ENCODE measurements at regions not wholly inside any gene's neighbourhood (a gene's known extent, or its start where the extent isn't known, plus 50 kb on each side); places are given as distances from the start of the nearest gene placed in this dataset.

DNA sequence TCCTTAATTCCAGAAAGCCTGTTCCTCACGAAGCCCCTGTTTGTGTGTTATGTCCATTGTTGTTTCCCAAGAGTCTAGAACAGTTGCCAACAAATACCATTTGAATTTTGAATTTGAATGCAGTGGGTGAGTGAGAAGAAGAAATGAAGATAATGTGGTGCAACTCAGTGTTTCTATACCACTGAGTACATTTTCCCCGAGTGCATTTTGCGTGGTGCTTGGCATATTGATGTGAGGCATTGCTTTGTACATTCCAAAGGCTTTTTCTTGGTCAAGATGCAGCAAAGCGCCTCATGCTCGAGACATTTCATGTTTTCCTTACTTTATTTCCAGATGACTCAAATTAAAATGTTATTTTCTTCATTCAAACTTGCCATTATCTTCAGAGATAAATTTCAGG, 253.1 kb upstream of the RPS6KA3 start:
- DNase-seq (ENCODE audit: low read depth), result no peak

DNA sequence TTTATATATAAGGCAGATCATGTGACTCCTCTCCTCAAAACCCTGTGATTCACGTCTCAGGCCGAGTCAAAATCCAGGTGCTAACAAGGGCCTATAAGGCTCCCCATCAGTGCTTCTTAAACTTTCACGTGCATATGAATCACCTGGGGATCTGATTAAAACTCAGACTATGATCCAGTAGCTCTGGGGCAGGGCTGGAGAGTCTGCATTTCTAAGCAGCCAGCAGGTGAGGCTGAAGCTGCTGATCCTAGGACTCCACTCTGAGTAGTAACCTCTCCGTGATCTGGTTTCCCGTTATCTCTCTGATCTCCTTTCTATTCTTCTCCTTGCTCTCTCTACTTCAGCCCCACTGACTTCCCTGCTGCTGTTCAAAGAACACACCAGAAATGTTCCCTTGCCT, 252.4 kb upstream of the RPS6KA3 start:
- DNase-seq (ENCODE audit: low read depth), result no peak

DNA sequence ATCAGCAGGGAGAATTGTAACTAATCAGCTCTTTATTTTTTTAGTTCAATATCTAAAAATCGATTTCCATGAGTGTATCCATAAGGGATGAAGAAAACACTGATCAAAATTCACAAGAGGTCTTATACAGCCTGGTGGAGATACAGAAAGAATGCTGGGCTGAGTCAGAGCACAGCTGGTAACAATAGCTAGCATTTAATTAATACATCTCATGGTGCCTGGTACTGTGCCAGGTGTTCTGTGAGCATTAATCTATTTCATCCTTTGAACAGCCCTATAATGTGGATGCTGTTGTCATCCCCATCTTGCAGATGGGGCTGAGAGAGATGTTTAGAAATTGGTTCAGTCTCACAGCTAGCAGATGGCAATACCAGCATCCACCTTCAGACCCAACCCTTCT, 250.9 kb upstream of the RPS6KA3 start:
- DNase-seq (ENCODE audit: low read depth), result no peak

DNA sequence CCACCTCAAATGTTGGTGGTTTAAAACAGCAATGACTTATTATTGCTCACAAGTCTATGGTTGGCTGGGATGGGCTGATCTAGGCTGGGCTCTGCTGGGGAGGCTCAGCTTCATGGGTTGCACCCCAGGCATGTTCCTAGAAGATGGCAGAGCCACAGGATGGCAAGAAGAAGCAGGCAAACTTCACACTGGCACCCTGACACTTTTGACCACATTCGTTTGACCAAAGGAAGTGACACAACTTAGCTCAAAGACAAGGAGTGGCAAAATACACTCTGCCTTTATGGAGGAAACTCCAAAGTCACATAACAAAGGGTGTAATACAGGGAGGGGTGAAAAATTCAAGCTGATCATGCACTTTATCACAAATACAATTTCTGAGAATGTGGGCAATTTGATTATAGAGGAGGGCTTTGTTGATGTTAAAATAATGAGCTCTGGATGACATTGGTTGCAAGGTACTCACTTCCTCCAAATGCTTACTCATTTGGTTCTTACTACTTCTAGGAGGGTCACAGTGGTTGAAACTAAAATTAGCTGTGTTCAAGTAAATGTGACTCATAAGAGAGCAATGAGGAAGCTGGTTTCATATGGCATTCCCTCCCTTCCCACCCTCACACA, 249.2 kb upstream of the RPS6KA3 start:
- DNase-seq (ENCODE audit: low read depth), result no peak

DNA sequence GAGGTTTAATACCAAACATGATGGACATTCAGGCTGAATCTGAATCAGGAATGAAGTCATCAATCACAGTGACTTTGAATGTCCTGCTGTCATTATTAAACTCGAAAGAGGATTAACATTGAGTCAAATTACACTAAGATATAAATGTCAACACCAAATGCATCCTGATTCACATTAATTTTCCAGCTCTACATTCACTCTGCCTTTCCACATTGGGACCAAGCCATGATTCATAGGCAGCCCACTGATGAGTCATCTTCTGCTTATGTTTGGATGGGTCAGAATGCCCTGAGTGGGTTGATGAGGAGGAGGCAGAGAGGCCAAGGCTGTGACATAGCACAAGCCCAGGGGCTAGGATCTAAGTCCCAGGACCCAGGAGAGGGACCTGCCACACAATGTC, 247.6 kb upstream of the RPS6KA3 start:
- DNase-seq (ENCODE audit: low read depth), result no peak

DNA sequence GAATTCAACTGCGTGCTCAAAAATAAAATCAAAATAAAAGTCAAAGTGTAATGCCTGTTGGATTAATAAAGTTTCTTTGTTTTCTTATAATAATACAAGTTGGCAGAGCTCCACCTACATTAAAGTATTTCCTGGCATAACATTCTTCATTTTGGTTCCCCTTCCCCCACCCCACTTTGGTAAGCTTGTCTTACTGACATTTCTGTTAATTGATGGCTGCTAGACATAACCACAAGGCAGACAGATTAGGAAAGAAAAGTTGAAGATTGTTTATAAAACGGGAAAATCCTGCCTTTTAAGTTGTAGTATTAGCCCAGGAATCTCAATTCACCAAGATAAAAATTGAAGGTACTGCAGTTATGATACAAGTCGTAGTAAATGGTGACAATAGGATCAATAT, 246.5 kb upstream of the RPS6KA3 start:
- DNase-seq (ENCODE audit: low read depth), result no peak

DNA sequence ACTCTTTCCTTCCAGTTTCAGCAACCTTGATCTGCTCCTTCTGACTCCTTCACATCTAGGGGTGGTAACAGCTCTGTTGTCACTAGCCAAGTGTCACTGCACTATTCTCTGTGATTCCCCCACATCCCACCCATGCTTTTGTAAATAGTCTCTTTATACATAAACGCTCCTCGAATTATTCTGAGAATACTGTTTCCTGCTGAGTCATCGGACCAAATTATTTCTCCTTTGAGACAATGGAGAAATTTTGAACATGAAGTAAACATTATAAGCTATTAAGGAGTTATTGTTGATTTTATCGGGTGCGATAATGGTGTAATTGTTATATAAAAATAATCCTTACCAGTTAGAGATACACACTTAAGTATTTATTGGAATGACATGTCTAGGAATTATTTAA, 245.1 kb upstream of the RPS6KA3 start:
- DNase-seq (ENCODE audit: low read depth), result no peak

DNA sequence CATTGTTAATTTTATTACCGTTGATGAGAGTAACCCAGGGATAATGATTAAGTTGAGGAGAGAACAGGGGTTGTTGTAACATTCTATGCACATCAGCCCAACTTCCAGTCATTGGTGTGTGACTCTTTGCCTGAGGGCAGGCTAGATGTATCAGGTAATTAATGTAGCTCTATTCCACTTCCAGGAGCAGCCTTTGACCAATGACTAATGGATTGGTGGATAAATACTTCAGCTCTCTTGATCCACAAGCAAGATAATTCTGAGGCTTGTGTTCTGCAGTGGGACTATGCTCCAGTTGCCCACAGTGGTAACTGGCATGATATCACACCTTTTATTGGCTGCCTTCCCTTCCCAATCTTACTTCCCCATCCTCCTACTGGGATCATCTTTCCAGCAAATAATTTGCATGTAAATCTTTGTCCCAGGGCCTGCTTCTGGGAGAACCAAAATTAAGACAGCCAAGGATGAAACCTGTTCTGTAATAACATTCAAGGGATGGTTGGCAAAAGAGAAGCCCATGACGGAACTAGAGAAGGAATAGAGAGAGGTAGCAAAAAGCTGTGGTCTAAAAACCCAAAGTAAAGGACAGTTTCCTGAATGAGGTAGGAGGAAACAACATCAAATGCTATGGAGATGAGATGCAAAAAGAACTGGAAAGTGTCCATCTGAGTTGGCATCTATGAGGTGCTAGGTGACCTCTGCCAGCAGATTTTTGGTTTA, 241.4 kb upstream of the RPS6KA3 start:
- no peak for DNase-seq (ENCODE audit: low read depth)

DNA sequence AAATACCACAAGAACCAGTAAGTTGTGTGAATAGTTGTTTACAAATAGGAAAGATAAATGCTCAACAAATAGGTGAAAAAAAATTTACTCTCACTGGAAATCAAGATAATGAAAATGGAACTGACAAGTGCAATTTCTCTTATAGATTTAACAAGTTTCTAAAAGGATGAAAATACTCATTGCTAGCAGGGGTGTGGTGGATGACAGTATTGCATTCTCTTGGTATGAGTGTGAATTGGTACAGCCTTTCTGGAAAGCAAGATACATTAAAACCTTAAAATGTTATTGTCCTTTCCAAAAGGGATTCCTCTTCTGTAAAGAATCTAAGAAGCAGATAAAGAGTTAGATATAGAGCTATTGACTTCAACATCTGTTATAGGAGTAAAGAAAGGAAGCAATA, 240.0 kb upstream of the RPS6KA3 start:
- DNase-seq (ENCODE audit: low read depth), result no peak

DNA sequence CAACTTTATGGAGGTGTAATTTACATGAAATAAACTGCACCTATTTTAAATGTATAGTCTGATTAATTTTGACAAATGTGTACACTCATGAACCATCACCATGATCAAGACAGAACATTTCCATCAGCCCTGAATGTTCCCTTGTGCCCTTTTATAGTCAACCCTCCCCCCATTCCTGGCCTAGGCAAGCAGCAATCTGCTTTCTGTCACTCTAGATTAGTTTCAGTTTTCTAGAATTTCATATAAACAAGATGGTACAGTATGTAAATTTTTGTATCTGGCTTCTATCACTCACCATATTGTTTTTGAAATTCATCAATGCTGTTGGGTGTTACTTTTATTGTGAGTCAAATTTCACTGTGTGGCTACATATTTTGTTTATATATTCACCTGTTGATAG, 234.2 kb upstream of the RPS6KA3 start:
- DNase-seq (ENCODE audit: low read depth), result no peak

DNA sequence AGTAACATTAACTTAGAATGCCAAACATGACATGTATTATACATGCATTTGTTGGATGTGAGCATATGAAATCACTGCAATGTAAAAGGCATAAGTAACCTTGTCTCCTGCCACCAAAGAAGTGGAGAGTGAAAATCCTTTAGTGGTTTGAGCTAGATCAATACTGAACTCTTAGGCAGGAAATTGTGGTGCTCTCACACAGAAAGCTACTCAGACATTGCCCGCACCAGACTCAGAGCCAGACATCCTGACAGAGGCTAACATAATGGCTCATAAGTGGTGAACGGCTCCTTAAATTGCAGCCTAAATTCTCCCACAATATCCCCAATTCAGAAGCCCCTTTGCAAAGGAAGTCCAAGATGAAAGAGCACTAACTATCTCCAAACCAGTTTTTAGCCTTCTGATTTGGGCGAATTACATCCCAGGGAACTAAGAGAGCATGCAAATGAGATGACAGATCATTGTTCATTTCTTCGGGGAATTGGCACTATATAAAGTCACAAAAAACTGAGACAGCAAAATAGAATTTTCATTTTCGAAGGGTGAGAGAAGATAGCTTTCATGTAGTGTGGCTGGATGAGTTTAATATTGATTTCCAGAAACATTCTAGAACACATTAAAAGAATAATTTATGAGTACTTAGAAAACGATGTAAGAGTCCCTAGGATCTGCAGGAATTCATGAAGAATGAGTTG, 233.6 kb upstream of the RPS6KA3 start:
- DNase-seq (ENCODE audit: low read depth), result no peak

DNA sequence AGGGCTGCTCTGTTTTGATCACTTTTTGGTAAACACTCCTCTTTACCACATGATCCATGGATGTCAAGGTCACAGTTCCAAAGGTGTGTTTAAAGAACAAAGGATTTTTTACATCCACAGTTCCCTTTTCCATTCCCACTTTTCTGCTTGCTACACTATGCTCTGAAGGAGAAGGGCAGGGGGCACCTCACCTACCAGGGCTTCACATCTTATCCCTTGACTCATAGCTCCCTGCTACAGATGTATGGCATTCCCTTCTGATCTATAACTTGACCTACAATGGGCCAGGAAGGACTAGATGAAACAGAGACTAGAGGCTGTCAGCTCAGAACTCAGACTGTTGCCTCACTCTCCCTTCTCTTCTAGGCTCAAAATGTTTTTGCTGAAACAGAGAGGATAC, 233.1 kb upstream of the RPS6KA3 start:
- no peak for DNase-seq (ENCODE audit: low read depth)

DNA sequence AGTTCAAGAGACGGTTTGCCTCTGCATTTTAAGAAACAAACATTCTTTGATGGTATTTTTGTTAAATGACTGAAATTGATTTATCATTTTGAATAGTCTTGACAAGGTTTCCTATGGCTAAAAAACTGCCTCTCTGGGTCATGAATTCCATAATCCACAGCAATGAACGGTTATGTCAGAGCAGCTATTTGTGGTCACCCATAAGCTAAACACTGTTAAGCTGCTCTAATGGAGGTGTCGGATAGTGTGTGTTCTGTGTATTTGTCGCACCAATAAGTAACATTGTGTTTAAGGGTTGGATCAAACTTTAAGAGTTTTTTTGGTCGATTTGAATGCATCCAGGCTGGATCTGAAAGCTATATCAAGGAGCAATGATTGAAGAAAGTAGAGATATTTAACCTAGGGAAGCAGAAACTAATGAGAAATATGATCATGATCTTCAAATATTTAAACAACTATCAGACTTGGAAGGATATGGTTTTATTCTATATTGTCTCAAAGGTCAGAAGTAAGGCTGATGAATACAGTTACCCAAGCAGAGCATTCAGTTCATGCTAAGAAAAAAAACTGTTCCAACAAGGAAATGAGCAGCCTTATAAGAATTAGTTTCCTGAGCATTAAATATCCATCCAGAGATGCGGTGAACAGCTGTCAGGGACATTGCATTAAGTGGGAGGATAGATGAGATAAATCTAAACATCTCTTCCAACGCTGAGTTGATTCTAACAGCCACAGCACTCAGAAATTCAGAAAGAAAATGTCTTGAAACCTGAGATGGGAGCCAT, 232.3 kb upstream of the RPS6KA3 start:
- DNase-seq (ENCODE audit: low read depth), result no peak

DNA sequence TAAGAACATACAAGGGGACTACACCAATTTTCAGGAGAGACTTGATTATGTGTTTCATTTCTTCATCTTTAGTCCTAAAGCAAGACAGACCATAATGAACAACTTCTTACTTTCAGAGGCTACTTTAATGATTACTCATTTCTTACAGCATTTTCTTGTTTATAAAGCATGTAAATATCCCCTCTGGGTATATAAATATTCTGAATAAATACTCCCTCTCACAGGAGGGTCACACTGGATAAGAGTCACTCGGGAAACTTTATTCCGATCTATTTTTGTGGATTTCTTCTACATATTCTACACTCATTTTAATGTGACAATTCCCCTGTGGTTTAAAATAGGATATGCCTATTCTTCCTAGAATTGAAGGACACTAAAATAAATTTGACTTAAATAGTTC, 228.9 kb upstream of the RPS6KA3 start:
- DNase-seq (ENCODE audit: low read depth), result no peak

DNA sequence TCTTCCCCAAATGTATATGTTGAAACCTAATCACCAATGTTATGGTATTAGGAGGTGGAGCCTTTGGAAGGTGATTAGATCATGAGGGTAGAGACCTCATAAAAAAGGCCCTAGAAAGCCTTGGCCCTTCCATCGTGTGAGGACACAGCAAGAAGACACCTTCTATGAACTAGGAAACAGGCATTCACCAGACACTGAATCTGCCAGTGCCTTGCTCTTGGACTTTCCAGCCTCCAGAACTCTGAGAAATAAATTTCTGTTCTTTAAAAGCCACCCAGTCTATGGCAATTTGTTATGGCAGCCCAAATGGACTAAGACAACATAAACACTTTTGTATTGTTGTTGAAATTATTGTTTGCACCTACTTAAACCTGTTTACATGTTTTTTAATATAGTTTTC, 221.8 kb upstream of the RPS6KA3 start:
- no peak for DNase-seq (ENCODE audit: low read depth)

DNA sequence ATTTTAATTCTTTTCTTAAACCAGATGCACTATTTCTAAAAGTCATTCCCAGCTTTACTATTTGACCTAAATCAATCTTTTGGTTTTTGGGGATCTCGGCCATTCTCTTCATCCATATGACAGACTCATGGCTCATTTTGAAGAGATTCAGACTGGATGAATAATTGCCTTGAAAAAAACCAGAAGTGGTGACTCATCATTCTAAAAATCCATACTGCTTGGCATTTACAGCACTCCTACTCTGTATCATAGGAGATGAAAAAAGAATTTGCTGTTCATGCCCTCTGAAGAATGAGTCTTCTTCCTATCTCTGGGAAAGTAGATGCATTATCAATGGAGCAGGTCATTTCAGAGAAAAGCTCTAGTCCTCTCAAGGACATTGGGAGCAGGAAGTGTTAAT, 220.5 kb upstream of the RPS6KA3 start:
- DNase-seq (ENCODE audit: low read depth), result no peak

DNA sequence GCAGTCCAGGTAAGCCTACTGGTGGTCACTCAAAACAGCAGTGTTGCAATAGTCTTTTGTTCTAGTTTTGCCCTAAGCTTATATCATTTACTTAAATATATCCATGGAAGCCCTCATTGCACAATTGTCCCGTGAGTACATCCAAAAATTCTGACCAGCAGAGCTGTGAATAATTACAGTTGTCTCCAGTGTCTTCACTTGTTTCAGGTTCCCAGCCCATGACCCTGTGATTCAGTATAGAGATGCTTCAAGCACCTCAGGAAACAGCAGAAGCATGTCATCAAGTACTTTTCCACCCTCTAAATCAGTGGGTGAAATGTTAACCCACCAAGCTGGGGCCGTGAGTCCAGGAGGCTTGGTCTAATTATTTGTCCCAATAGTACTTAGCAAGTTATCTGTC, 214.9 kb upstream of the RPS6KA3 start:
- no peak for DNase-seq (ENCODE audit: low read depth)

DNA sequence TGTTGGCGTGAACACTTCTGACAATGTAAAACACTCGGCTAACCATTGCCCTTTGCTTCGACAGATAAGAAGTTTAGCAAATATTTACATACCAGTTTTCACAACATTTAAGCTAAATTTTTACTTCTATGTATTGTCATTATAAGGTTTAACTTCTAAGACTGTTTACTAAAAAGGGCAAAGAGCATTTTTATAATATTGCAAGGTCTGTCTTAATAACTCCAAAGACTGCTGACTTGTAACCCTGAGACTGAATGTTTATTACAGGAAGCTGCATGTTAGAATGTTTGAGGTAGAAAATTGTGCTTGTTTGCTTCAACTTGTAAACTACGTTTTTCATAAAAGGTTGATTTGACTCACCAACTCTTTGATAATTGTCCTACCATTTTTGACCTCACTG, 213.2 kb upstream of the RPS6KA3 start:
- no peak for DNase-seq (ENCODE audit: low read depth)

DNA sequence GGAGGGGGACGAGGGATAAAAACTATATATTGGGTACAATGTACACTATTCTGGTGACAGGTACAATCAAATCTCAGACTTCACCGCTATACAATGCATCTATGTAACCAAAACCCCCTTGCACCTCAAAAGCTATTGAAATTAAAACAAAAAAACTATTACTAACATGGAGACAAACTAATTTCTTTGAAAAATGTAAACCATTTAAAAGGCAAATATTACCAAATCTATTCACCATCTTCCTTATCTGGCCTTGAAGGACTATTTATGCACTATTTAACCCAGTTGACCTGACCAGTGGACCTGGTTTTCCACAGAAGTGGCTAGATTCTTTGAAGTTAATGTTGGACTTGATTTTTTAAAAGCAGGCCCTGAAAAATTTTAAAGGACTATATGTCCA, 212.3 kb upstream of the RPS6KA3 start:
- no peak for DNase-seq (ENCODE audit: low read depth)

DNA sequence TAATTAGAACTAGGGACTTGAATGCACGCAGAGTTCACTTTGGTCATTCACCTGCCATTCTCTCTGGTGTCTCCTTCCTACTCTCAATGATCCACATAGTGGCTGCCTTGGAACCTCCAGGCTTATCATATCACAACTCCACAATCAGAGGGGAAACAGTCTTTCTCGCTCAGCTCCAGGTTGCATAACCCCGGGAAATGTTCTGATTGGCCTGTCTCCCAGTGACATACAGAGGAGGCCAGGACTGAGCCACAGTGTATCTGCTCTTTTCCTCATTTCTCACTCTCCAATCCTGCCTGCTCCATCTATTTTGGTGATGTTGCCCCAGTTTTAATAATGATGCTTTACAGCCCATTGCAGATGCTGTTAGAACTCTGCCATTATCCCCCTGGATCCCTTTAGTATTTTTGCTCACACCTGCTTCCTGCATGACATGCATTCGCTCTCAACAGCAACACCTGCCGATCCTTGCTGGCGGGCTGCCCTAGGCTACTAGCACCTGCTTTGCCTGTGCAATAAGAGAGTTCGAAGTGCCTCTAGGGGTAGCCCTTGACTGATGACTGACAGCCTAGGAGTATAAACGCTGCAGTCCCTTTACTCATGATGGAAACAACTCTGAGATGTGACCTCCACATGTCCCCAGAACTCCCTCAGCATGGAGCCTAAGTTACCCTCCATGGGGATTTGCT, 211.3 kb upstream of the RPS6KA3 start:
- no peak for DNase-seq (ENCODE audit: low read depth)

DNA sequence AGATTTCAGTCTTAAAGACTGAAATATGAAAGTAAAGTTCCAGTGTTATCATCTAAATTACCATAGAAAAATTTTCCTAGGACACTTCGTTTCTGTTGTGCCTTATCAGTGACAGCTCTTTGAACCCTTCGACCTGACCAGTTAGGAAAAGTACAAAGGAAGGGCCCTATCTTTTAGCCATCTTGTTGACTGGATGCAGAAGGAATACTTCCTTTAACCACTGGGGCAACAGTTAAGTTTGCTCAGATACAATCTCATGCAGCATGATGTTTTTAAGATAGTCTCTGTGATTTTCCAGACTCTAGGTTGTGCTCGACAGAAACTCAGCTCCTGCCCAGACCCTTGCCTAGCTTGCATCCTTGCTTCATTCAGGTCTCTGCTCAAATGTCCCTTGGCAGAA, 210.5 kb upstream of the RPS6KA3 start:
- DNase-seq (ENCODE audit: low read depth), result no peak

DNA sequence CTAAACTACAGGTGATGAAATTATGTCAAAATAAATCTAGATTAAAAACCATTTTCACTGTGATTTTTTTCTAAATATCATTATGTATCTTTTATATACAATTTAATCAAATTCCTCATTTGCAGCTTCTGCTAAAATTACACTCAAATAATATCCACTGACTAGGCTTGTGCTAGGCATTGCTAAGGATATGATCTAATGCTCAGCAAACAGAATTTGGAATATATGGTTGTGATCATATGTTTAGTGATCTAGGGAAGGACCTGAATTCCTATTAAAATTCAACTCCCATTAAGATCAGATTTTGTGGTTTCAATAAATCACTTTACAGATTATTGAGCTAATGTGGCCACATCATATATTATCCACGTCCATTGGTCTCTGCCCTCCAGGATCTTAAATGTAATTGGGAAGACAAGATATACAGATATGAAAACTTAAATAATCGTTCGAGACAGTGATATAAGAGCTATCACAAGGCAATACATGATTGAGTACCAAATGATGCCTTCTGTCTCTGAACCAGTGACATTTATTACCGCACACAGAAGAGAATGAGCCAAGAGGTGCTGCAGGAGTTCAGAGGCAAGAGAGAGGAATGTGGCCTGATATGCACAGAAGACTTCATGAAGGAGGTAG, 206.0 kb upstream of the RPS6KA3 start:
- DNase-seq (ENCODE audit: low read depth), result no peak

Data from activated T-helper 9 cell treated with anti-CD3 and anti-CD28 coated beads, Interleukin-2, amount 50 U/mL, for 16 hours (primary cell).